GM12872 (cell line): ENCODE measurements at regions not wholly inside any gene's neighbourhood (a gene's known extent, or its start where the extent isn't known, plus 50 kb on each side); places are given as distances from the start of the nearest gene placed in this dataset.

Experiments
- TF ChIP-seq, protein P1 (sequence below): IDR thresholded peaks from 3 replicates; pipeline ENCODE4 v1.5.1; 2011; ENCODE audit warnings: low read depth, mild to moderate bottlenecking, low read length, moderate library complexity; ENCODE audit not compliant: insufficient read depth

DNA sequence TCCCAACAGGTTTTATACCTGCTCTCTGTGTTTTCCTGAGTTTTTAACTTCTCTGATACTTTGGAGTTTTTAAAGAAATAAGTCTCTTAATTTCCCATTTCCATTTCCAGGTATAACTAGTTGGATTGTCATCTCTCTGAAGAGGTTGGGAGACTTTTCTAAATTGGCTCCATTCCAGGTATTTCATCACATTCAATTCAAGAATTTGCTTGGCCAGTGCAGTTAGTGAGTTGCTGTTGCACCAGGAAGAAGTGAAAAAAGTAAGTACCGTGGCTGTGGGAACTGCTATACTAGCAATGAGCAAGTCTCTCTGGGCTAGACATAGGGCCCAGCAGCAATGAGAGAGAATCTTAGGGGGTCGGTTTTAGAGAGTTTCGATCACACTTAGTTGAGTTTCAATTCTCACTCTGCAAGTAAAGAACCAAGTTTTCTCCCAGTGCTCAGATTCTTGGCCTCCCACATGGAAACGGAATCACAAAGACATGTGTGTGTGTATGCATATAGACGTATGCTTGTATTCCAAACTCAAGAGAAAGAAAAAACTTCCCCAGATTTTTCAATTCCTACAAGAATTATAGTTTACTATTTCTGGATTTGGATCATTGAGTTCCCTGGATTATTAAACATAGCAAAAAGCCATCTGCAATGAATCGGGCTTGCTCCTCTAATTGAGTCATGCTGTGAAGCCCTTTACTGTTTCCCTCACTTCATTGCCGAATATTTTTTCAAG lies 894.4 kb downstream of the BCL11A start:
- TF ChIP-seq, protein P1, sequence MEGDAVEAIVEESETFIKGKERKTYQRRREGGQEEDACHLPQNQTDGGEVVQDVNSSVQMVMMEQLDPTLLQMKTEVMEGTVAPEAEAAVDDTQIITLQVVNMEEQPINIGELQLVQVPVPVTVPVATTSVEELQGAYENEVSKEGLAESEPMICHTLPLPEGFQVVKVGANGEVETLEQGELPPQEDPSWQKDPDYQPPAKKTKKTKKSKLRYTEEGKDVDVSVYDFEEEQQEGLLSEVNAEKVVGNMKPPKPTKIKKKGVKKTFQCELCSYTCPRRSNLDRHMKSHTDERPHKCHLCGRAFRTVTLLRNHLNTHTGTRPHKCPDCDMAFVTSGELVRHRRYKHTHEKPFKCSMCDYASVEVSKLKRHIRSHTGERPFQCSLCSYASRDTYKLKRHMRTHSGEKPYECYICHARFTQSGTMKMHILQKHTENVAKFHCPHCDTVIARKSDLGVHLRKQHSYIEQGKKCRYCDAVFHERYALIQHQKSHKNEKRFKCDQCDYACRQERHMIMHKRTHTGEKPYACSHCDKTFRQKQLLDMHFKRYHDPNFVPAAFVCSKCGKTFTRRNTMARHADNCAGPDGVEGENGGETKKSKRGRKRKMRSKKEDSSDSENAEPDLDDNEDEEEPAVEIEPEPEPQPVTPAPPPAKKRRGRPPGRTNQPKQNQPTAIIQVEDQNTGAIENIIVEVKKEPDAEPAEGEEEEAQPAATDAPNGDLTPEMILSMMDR, result no peak

DNA sequence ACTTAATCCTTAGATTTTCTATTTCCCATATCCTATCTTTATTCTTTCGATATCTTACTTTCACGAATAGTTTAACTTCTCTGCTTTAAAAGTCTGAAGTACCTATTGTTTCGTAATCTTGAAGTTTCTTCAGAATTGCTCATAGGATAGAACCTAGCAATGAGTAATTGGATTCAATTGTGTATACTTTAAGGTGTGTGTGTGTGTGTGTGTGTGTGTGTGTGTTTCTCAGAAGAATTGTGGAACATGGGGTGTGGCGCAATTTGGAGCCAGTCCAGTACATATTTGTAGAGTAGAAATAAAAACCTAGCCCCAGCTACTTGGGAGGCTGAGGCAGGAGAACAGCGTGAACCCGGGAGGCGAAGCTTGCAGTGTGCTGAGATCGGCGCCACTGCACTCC lies 897.6 kb downstream of the BCL11A start:
- TF ChIP-seq, protein P1, result no peak

DNA sequence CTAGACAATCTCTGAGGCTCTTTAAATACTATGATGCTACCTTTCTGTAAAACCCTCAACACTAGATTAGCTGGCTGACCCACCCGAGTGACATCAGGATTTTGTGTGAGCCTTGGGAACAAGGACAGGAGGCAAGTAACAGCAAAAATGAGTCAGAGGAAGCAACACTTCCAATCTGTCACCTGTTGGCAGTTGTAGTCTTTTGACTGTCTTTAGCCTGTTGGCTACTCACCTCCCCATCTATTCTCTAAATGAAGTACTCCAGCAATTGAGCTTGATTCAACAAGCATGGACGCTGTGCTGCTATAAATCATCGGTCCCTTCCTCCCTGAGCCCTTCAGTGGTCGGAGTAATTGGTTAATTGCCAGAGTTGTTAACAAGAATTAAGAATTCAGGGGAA lies 898.7 kb downstream of the BCL11A start:
- TF ChIP-seq, protein P1, result no peak

DNA sequence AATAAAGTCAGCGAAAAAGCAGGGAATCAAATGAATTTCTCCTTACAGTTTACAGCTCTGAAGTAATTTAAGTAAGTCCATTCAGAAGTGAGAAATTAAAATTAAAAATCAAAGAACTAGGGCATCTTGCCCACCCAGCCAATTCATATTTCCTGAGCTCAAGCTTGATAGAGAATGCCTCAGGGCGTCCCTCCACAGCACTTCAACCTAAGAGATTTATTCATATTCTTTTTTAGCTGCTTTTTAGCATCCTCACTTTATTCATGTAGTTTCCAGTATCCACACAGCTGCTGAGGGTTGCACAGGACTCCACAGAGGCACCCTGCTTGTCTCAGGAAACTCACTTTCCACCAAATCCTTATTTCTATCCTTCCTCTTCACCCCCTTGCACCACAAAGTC lies 900.3 kb downstream of the BCL11A start:
- TF ChIP-seq, protein P1, result no peak

DNA sequence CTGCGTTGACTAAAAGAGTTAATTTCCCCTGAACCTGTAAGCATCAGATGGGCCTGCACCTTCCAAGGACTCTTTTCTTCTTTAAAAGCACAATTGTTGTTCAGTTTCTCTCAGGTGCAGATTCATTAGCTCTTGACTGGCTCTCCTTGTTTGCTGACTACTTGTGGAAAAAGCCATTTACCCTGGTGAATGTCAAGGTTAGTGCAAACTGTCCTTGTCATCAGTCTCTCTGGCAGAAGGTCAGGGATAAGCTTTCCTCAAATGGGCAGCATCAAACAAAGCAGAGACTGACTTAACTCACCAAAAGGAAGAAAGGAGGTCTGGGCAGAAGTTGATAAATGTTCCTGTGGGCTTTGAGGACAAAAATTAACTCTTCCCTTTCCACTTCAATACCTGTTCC lies 922.7 kb downstream of the BCL11A start:
- TF ChIP-seq, protein P1, result no peak

DNA sequence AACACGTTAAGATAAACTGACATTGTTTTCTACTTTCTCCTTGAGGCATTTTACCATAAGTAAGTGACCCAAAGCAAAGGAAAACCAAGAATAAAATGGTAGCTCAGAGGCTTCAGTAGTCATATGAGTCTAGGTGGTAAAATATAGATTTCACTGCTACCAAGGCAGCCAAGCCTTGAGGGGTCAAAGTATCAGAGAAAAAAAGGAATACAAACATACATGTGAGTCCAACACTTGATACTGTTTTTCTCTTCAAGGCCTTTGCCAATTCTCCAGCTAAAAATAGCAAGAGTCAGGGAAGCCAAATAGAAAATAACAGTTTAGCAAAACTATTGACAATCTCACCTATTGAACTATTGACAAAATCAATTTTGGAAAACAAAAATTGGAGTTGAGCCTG lies 925.9 kb downstream of the BCL11A start:
- TF ChIP-seq, protein P1, result no peak

DNA sequence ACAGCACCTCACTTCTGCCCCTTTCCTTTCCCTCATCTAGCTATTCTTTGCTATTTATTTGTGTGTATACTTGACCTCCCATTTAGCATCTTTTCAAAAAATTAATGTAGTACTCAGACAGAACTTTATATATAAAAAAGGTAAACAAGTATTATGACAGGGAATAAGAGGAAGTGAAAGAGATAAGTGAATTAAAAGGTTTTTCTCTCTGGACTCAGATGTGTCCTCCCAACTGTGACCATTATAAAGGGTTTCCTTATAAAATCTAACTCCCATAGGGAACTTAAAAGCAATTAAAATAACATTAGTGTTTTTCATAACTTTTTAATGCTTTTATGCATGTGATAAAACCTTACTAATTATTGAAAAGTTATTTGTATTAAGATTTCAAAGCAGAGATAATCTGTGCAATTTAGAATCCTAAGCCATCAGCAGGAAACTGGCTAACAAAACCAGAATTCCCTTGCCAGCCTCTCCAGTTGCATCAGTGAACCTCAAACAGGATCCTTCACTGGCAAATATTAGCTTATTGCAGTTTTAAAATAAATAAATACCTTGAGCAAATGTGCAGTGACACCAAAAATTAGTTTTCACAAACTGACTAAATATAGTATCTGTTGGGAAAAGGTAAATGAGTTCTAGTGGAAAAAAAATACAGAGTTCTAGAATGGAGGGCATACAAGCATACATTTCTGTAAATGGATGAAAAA lies 930.7 kb downstream of the BCL11A start:
- TF ChIP-seq, protein P1, result no peak
